VCaP (cell line): ENCODE measurements at regions not wholly inside any gene's neighbourhood (a gene's known extent, or its start where the extent isn't known, plus 50 kb on each side); places are given as distances from the start of the nearest gene placed in this dataset.
"Not testable (repeated sequence)": the region's sequence is repeated elsewhere in the genome, so short reads cannot be mapped to it uniquely, and the experiment has no call there.

Source experiments
- H3K27ac ChIP-seq: fragments of 450-650 bp; 2 replicates; pipeline ENCODE4 v1.5.1; 2017
- CTCF ChIP-seq: fragments of 450-650 bp; conservative IDR thresholded peaks from 2 replicates; pipeline ENCODE4 v1.5.1; 2017; ENCODE audit warnings: mild to moderate bottlenecking, moderate library complexity

GRCh38 chr21:31819692-31820091 lies 53.1 kb upstream of the HUNK start:
- H3K27ac ChIP-seq: not testable (repeated sequence)

DNA sequence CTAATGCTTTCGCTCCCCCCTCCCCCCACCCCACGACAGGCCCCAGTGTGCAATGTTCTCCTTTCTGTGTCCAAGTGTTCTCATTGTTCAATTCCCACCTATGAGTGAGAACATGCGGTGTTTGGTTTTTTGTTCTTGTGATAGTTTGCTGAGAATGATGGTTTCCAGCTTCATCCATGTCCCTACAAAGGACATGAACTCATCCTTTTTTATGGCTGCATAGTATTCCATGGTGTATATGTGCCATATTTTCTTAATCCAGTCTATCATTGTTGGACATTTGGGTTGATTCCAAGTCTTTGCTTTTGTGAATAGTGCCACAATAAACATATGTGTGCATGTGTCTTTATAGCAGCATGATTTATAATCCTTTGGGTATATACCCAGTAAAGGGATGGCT lies 58.5 kb upstream of the HUNK start:
- not testable (repeated sequence) for H3K27ac ChIP-seq

- TF ChIP-seq CTCF: no peak
- no peak overlapping the region for H3K27ac ChIP-seq
These were observed 59.0 kb upstream of the HUNK start for GRCh38 chr21:31813862-31814261.

DNA sequence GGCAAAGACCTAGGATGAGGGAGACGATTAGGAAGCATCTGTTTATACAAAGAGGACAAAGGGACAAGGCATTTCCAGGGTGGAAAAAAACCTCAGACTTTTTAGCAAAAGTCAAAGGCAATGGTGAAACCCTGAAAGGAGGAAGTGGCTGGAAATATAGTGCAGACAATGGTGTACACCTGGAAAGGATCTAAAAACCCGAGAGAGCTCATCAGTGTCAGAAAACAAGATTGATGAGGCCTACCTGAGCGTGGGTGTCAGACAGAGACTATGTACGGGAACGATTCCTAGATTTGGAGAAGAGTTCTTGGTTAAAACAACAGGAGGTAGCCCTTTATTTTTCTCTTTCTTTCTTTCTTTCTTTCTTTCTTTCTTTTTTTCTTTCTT lies 68.8 kb upstream of the HUNK start:
- no peak for TF ChIP-seq CTCF
- no peak overlapping the region for H3K27ac ChIP-seq

DNA sequence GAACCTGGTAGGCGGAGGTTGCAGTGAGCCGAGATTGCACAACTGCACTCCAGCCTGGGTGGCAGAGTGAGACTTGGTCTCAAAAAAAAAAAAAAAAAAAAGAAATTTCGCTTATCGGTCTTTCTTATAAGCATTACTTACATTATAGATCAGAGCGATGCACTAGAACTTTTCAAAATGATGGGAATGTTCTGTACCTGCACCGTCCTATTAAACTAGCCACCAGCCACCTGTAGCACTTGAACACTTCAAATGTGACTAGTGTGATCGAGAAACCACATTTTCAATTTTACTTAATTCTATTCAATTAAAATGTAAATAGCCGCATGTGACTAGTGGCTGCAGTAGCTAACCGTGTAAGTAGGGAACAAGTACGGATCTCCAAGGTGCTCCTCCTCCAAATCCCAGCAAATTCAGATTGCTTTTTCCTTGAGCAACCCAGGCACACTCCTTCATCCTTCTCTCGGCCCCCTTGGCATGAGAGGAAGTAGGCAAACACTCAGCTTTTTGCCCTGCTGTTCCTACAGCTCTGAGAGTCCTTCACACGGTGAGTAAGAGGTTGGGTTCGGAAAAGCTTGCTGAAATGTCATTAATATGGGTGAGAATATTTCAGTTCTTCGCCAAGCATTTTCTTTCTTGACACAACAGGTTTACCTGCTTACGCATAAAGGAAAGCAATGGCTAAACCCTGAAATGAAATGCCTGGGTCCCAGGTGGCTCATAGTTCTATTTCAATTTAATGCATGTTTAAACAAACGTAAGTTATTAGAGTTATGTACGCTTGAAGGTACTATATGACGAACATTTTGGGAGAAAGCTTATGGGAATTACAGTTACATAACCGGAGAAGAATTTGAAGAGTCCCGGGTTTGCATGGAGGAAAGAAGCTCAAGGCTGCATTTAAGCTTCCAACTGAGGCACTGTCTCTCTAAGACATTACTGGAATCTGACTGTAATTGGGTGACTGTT lies 69.5 kb upstream of the HUNK start:
- TF ChIP-seq CTCF: no peak

DNA sequence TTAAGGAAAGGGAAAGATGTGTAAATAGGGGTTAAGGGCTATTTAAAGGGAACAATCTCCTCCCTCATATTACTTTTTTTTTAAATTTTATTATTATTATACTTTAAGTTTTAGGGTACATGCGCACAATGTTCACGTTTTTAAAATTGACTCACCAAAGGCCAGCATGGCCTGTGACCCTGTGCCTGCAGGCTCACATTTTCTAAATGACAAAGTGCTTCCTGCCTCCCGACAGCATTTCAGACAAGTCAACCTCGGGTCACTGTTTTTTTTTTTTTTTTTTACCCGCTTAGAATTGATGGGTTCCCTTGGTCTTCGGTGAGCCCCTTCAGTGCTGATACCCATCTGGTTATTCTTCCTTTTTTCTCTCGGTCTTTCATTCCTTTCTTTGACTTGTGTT lies 70.4 kb upstream of the SCAF4 start:
- TF ChIP-seq CTCF: no peak
- H3K27ac ChIP-seq: no peak overlapping the region

More for the DNA sequence above, 69.5 kb upstream of the HUNK start:
- H3K27ac ChIP-seq: no peak overlapping the region

DNA sequence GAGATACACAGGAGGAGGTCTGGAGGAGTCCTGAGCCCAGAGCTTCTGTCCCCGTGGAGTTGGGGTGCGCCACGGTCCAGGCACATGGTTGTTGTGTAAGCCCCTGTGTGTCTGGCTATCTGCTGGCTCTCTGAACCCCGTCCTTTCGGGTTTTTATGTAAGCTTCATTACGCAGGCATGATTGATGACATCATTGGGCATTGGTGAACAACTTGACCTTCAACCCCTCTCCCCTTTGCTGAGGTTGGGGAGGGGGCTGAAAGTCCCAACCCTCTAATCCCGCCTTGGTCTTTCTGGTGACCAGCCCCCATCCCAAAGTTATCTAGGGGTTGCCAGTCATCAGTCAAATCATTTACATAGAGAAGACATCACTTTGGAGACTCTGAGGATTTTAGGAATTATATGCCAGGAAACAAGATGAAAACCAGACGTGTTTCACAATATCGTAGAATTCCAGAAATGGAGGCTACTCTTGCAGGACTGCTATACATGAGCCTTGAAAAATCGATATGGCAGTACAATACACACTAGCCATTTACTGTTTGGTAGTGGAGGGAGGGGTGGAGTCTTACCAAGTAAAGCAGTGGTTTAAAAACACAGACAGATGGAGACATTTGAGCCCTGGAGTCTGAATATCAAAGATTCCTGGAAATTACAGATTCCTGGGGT lies 69.8 kb upstream of the SCAF4 start:
- no peak for TF ChIP-seq CTCF
- no peak overlapping the region for H3K27ac ChIP-seq

- H3K27ac ChIP-seq: no peak overlapping the region
- no peak for TF ChIP-seq CTCF
These were observed 67.2 kb upstream of the SCAF4 start for GRCh38 chr21:31798842-31799704.
